Astrocyte (in vitro differentiated cells and primary cell): ENCODE measurements at regions not wholly inside any gene's neighbourhood (a gene's known extent, or its start where the extent isn't known, plus 50 kb on each side); places are given as distances from the start of the nearest gene placed in this dataset.

Experiments used
- DNase-seq: peaks from one replicate; pipeline ENCODE4 v3.0.0-alpha.2; 2010; ENCODE audit warnings: low read depth
- FAIRE-seq: peaks from 2 replicates; lab custom pipeline; 2011; peaks lifted over from hg19 to GRCh38; lab: Jason Lieb, UNC
- H2AFZ ChIP-seq: 2 replicates; pipeline ENCODE4 v1.6.0; 2012; ENCODE audit warnings: low read depth, low read length, inconsistent platforms
- H3K27ac ChIP-seq: 2 replicates; pipeline ENCODE4 v1.5.1; 2011; ENCODE audit warnings: low read depth, low read length, inconsistent platforms
- H3K27me3 ChIP-seq: 2 replicates; pipeline ENCODE4 v1.6.0; 2011; ENCODE audit warnings: low read length, inconsistent platforms; ENCODE audit not compliant: insufficient read depth
- H3K36me3 ChIP-seq: 2 replicates; pipeline ENCODE4 v1.5.1; 2011; ENCODE audit warnings: low read length, inconsistent platforms; ENCODE audit not compliant: insufficient read depth
- H3K4me1 ChIP-seq: 2 replicates; pipeline ENCODE4 v1.5.1; 2011; ENCODE audit warnings: low read length, inconsistent platforms; ENCODE audit not compliant: insufficient read depth
- H3K4me2 ChIP-seq: 2 replicates; pipeline ENCODE4 v1.6.0; 2012; ENCODE audit warnings: low read length, inconsistent platforms
- H3K4me3 ChIP-seq: 2 replicates; pipeline ENCODE4 v1.5.1; 2011; ENCODE audit warnings: low read depth, mild to moderate bottlenecking, low read length, inconsistent platforms; ENCODE audit not compliant: insufficient read depth
- H3K79me2 ChIP-seq: 2 replicates; pipeline ENCODE4 v1.6.0; 2012; ENCODE audit warnings: mild to moderate bottlenecking, low read length, inconsistent platforms; ENCODE audit not compliant: insufficient read depth
- H3K9ac ChIP-seq: 2 replicates; pipeline ENCODE4 v1.6.0; 2012; ENCODE audit warnings: mild to moderate bottlenecking, low read length, inconsistent platforms
- H3K9me3 ChIP-seq: 2 replicates; pipeline ENCODE4 v1.5.1; 2012; ENCODE audit warnings: low read depth, mild to moderate bottlenecking, low read length, inconsistent platforms; ENCODE audit not compliant: insufficient read depth
- H4K20me1 ChIP-seq: 2 replicates; pipeline ENCODE4 v1.6.0; 2012; ENCODE audit warnings: low read length, inconsistent platforms; ENCODE audit not compliant: insufficient read depth
- H3K27ac Mint-ChIP-seq: one replicate; pipeline ENCODE4 v1.8.0; 2021; ENCODE audit warnings: mild to moderate bottlenecking, mixed read lengths; ENCODE audit not compliant: unreplicated experiment
- H3K27me3 Mint-ChIP-seq: one replicate; pipeline ENCODE4 v1.8.0; 2021; ENCODE audit warnings: low read depth, mixed read lengths; ENCODE audit not compliant: unreplicated experiment
- H3K36me3 Mint-ChIP-seq: one replicate; pipeline ENCODE4 v1.8.0; 2021; ENCODE audit warnings: low read depth, mixed read lengths; ENCODE audit not compliant: unreplicated experiment
- H3K4me1 Mint-ChIP-seq: one replicate; pipeline ENCODE4 v1.8.0; 2021; ENCODE audit warnings: low read depth, mixed read lengths; ENCODE audit not compliant: unreplicated experiment
- H3K4me3 Mint-ChIP-seq: one replicate; pipeline ENCODE4 v1.8.0; 2021; ENCODE audit warnings: mild to moderate bottlenecking, moderate library complexity, mixed read lengths; ENCODE audit not compliant: unreplicated experiment
- H3K9me3 Mint-ChIP-seq: one replicate; pipeline ENCODE4 v1.8.0; 2021; ENCODE audit warnings: mild to moderate bottlenecking, mixed read lengths; ENCODE audit not compliant: unreplicated experiment
- CTCF ChIP-seq: IDR thresholded peaks from 2 replicates; pipeline ENCODE4 v1.5.1; 2011; ENCODE audit warnings: low read depth, mild to moderate bottlenecking, inconsistent platforms, low read length, moderate library complexity; ENCODE audit not compliant: insufficient read depth
- EZH2 ChIP-seq: IDR thresholded peaks from 2 replicates; pipeline ENCODE4 v1.6.1; 2012; ENCODE audit warnings: mild to moderate bottlenecking, low read length, inconsistent platforms; ENCODE audit not compliant: insufficient read depth

DNA sequence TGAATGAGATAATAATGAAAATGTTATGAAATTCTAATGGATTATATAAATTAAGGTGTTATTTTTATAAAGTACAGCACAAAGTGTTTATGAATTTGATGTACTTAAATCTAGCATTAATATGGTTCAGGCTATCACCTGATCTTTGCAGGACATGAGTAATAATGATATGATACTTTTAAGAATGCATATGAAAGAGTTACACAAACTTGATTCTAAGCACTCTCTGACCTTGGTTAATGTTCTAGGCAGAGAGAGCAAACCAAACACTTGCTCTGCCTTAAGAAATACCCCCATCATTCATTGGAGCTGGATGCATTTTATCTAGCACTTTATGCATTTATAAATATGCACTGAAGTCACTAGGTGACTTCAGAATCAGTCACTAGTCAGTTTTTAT is 942.2 kb upstream of the CDH8 start:
- no peak overlapping the region for H3K4me2 ChIP-seq
- no peak overlapping the region for H3K9ac ChIP-seq
- no peak overlapping the region for H3K27ac ChIP-seq
- H3K27ac Mint-ChIP-seq, result no peak overlapping the region
- H3K27me3 Mint-ChIP-seq, result no peaks in the 10 kb centered on the region
- no peak overlapping the region for H3K4me3 ChIP-seq
- no peak overlapping the region for H2AFZ ChIP-seq
- no peak for DNase-seq
- no peak for TF ChIP-seq EZH2
- no peak for TF ChIP-seq CTCF
- H3K79me2 ChIP-seq, result no peaks in the 10 kb centered on the region
- no peaks in the 10 kb centered on the region for H3K36me3 Mint-ChIP-seq
- FAIRE-seq, result no peak
- H3K36me3 ChIP-seq, result no peaks in the 10 kb centered on the region
- no peaks in the 10 kb centered on the region for H3K4me1 Mint-ChIP-seq
- no peaks in the 10 kb centered on the region for H3K27me3 ChIP-seq
- H3K4me1 ChIP-seq, result no peaks in the 10 kb centered on the region
- no peaks in the 10 kb centered on the region for H3K9me3 Mint-ChIP-seq
- no peak overlapping the region for H3K4me3 Mint-ChIP-seq
- H4K20me1 ChIP-seq, result no peaks in the 10 kb centered on the region
- H3K9me3 ChIP-seq, result no peaks in the 10 kb centered on the region

GRCh38 chr16:62977876-62978275 is 941.6 kb upstream of the CDH8 start:
- H3K4me3 ChIP-seq, result no peak overlapping the region
- no peak overlapping the region for H3K27ac ChIP-seq
- no peak overlapping the region for H3K9ac ChIP-seq
- Mint-ChIP-seq H3K4me1 (no peaks in the 10 kb centered on the region), H3K4me3 (no peak overlapping the region), H3K36me3 (no peaks in the 10 kb centered on the region), H3K27ac (no peak overlapping the region), H3K9me3 (no peaks in the 10 kb centered on the region), H3K27me3 (no peaks in the 10 kb centered on the region)
- H3K79me2 ChIP-seq, result no peaks in the 10 kb centered on the region
- no peaks in the 10 kb centered on the region for H3K9me3 ChIP-seq
- no peaks in the 10 kb centered on the region for H4K20me1 ChIP-seq
- H3K4me2 ChIP-seq, result no peak overlapping the region
- H2AFZ ChIP-seq, result no peak overlapping the region
- no peak for FAIRE-seq
- H3K27me3 ChIP-seq, result no peaks in the 10 kb centered on the region
- H3K4me1 ChIP-seq, result no peaks in the 10 kb centered on the region
- TF ChIP-seq CTCF (no peak), EZH2 (no peak)
- no peak for DNase-seq
- no peaks in the 10 kb centered on the region for H3K36me3 ChIP-seq

DNA sequence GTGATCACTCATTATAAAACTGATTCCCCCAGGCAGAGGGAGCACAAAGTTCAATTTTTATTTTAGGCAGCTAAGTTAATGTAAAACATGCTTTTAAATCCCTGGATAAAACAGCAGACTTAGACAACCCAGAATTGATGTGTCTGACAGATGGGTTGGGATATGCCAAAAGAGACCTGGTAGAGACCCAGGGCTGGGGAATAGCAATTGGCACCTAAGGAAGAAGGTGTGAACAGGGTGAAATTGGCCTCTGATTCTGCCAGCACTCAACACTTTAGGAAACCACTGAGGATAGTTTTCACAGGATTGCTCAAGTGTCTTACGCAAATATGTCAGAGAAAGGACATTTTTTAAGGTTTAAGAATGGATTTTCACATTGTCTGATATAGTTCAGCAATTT is 938.2 kb upstream of the CDH8 start:
- Mint-ChIP-seq H3K36me3 (no peaks in the 10 kb centered on the region), H3K4me3 (no peak overlapping the region), H3K27me3 (no peaks in the 10 kb centered on the region), H3K4me1 (no peaks in the 10 kb centered on the region), H3K27ac (no peak overlapping the region), H3K9me3 (no peaks in the 10 kb centered on the region)
- Histone ChIP-seq H3K9me3 (no peaks in the 10 kb centered on the region), H3K9ac (no peak overlapping the region), H3K27me3 (no peaks in the 10 kb centered on the region), H3K79me2 (no peaks in the 10 kb centered on the region), H3K4me1 (no peaks in the 10 kb centered on the region), H3K4me2 (no peak overlapping the region), H4K20me1 (no peaks in the 10 kb centered on the region), H3K36me3 (no peaks in the 10 kb centered on the region), H3K4me3 (no peak overlapping the region), H3K27ac (no peak overlapping the region), H2AFZ (no peak overlapping the region)
- TF ChIP-seq CTCF (no peak), EZH2 (no peak)
- DNase-seq, result no peak
- no peak for FAIRE-seq
